Stomach (tissue), 8 donors: ENCODE measurements at regions not wholly inside any gene's neighbourhood (a gene's known extent, or its start where the extent isn't known, plus 50 kb on each side); places are given as distances from the start of the nearest gene placed in this dataset.

Experiments
- DNase-seq, 2 donors: peaks; one replicate each; pipeline versions ENCODE4 v3.0.0 to v3.0.0-alpha.2; 2013 to 2019
- H3K27ac ChIP-seq, 5 donors: fragments of 200-600 bp in 4 of 5; sonication (generic) in 4 of 5; one replicate each; pipeline ENCODE4 v1.5.1; 2013 to 2019; ENCODE audit warnings: mild to moderate bottlenecking in 1 of 5, moderate library complexity in 1 of 5
- H3K27me3 ChIP-seq, 3 donors: fragments of 200-600 bp; sonication (generic); one replicate each; pipeline ENCODE4 v1.5.1; 2017 to 2019; ENCODE audit warnings: mixed run types in 1 of 3
- H3K36me3 ChIP-seq, 4 donors: fragments of 200-600 bp; sonication (generic); 1 replicate in 3 of 4; 2 replicates in 1 of 4; pipeline ENCODE4 v1.5.1; 2016 to 2019
- H3K4me1 ChIP-seq, 4 donors: fragments of 200-600 bp; sonication (generic); one replicate each; pipeline ENCODE4 v1.5.1; 2016 to 2019
- H3K4me3 ChIP-seq, 4 donors: fragments of 200-600 bp; sonication (generic) in 3 of 4; one replicate each; pipeline ENCODE4 v1.5.1; 2016 to 2019; ENCODE audit warnings: mild to moderate bottlenecking in 1 of 4
- H3K9me3 ChIP-seq, 4 donors: fragments of 200-600 bp; sonication (generic); one replicate each; pipeline ENCODE4 v1.5.1; 2016 to 2019
- CTCF ChIP-seq, 7 experiments: fragments of 450-650 bp in 4 of 7; fragments of 200-600 bp in 3 of 7; sonication (generic) in 3 of 7; IDR thresholded peaks; one replicate each; pipeline ENCODE4 v1.5.1; 2016 to 2019; ENCODE audit warnings: antibody characterized with exemption in 7 of 7, control low read depth in 2 of 7, mild to moderate bottlenecking in 1 of 7
- EP300 ChIP-seq: sonication (generic); formaldehyde crosslinking; IDR thresholded peaks from one replicate; pipeline ENCODE4 v1.6.1; 2017; ENCODE audit warnings: antibody characterized with exemption
- POLR2A ChIP-seq, 4 donors: fragments of 450-650 bp; IDR thresholded peaks; one replicate each; pipeline ENCODE4 v1.6.1; 2016; ENCODE audit warnings: antibody characterized with exemption in 4 of 4, control low read depth in 2 of 4, mild to moderate bottlenecking in 1 of 4, moderate library complexity in 1 of 4
- POLR2AphosphoS5 ChIP-seq, 3 donors: sonication (generic); formaldehyde crosslinking; IDR thresholded peaks; one replicate each; pipeline ENCODE4 v1.6.1; 2016; ENCODE audit warnings: antibody characterized with exemption in 3 of 3
- WGBS, 5 donors: extraction: QIAGEN DNeasy Blood & Tissue Kit in 3 of 5; methylation state at CpG; one replicate each; pipeline versions ENCODE4 v1.1.5 to v1.1.7; 2013 to 2018; 5-methylcytosine and 5-hydroxymethylcytosine counted together
- intact Hi-C: fragments of 100-400 bp; cut with DNase I; formaldehyde crosslinking; loops from one replicate; pipeline ENCODE4 v1.15.1; 2023; ENCODE audit warnings: low total_unique reads
- donor health status: healthy with polysubstance abuse.
- donor health status: Bipolar disorder and iron deficiency.
- donor health status: healthy.

GRCh38 chr1:60145771-60146170, 72.2 kb upstream of the C1orf87 start:
- H3K4me3 ChIP-seq, result no peak overlapping the region
- H3K27me3 ChIP-seq, result no peaks in the 10 kb centered on the region
- intact Hi-C loops, result no loop called here
- TF ChIP-seq CTCF (IDR thresholded peaks at IDR 0.05) (no peak), POLR2A (IDR thresholded peaks at IDR 0.05) (no peak), EP300 (no peak), POLR2AphosphoS5 (IDR thresholded peaks at IDR 0.05) (no peak)
- H3K9me3 ChIP-seq, result no peaks in the 10 kb centered on the region
- WGBS, 5 donors, result 63 to 80% (median 77%) methylated on average over 1 of the region's 1 CpG
- no peak overlapping the region for H3K27ac ChIP-seq
- peaks cover 0 to 7% (median 0%) of the 10 kb centered on the region in 4 donors for H3K4me1 ChIP-seq
- H3K36me3 ChIP-seq, result no peaks in the 10 kb centered on the region
- no peak for DNase-seq

- Histone ChIP-seq H3K36me3 (no peaks in the 10 kb centered on the region), H3K9me3 (no peaks in the 10 kb centered on the region), H3K27ac (no peak overlapping the region), H3K4me1 (no peaks in the 10 kb centered on the region), H3K4me3 (no peak overlapping the region), H3K27me3 (no peaks in the 10 kb centered on the region)
- DNase-seq, result no peak
- intact Hi-C loops, result no loop called here
- TF ChIP-seq POLR2AphosphoS5 (IDR thresholded peaks at IDR 0.05), result no peak
- TF ChIP-seq EP300, result no peak
- TF ChIP-seq CTCF (IDR thresholded peaks at IDR 0.05), result no peak
- no peak for TF ChIP-seq POLR2A (IDR thresholded peaks at IDR 0.05)
- 78 to 100% (median 88%) methylated on average over 1 of the region's 1 CpG for WGBS, 5 donors
Measured at GRCh38 chr1:60141743-60142142, 68.2 kb upstream of the C1orf87 start.

- Histone ChIP-seq H3K36me3 (no peaks in the 10 kb centered on the region), H3K9me3 (no peaks in the 10 kb centered on the region), H3K27me3 (no peaks in the 10 kb centered on the region), H3K27ac (no peak overlapping the region), H3K4me3 (no peak overlapping the region), H3K4me1 (no peaks in the 10 kb centered on the region)
- intact Hi-C loops, result no loop called here
- TF ChIP-seq CTCF (IDR thresholded peaks at IDR 0.05), result no peak
- no peak for TF ChIP-seq EP300
- no peak for TF ChIP-seq POLR2AphosphoS5 (IDR thresholded peaks at IDR 0.05)
- TF ChIP-seq POLR2A (IDR thresholded peaks at IDR 0.05), result no peak
- WGBS, 5 donors, result 85 to 93% (median 89%) methylated on average over 4 of the region's 4 CpGs
- DNase-seq, result no peak
Measured at GRCh38 chr1:60141276-60141675, 67.7 kb upstream of the C1orf87 start.

GRCh38 chr1:60137406-60137805, 63.8 kb upstream of the C1orf87 start:
- DNase-seq, result no peak
- H3K27me3 ChIP-seq, result no peaks in the 10 kb centered on the region
- no peak overlapping the region for H3K4me3 ChIP-seq
- no peaks in the 10 kb centered on the region for H3K36me3 ChIP-seq
- no peaks in the 10 kb centered on the region for H3K9me3 ChIP-seq
- H3K27ac ChIP-seq, result no peak overlapping the region
- TF ChIP-seq POLR2A (IDR thresholded peaks at IDR 0.05) (no peak), CTCF (IDR thresholded peaks at IDR 0.05) (no peak), EP300 (no peak), POLR2AphosphoS5 (IDR thresholded peaks at IDR 0.05) (no peak)
- peaks cover 0 to 14% (median 5%) of the 10 kb centered on the region in 4 donors for H3K4me1 ChIP-seq
- intact Hi-C loops, result no loop called here
- 34 to 41% (median 37%) methylated on average over 2 of the region's 2 CpGs for WGBS, 5 donors
